SK-N-MC (cell line): ENCODE measurements at regions not wholly inside any gene's neighbourhood (a gene's known extent, or its start where the extent isn't known, plus 50 kb on each side); places are given as distances from the start of the nearest gene placed in this dataset.
A peak's percentile ranks its signal among the peaks of the same experiment; 100 is the strongest.

ENCODE experiments used
- DNase-seq: peaks from one replicate; pipeline ENCODE4 v3.0.0-alpha.2; 2011; ENCODE audit warnings: low read depth, low spot score
- H3K27ac ChIP-seq: fragments of 200-600 bp; sonication (generic); 2 replicates; pipeline ENCODE4 v1.5.1; 2016; ENCODE audit warnings: mixed run types
- H3K36me3 ChIP-seq: fragments of 200-600 bp; sonication (generic); 2 replicates; pipeline ENCODE4 v1.6.1; 2017; ENCODE audit warnings: antibody characterized with exemption, low read length, mixed read lengths; ENCODE audit not compliant: insufficient read depth
- H3K4me3 ChIP-seq: fragments of 200-600 bp; sonication (generic); 2 replicates; pipeline ENCODE4 v1.5.1; 2016
- H3K9ac ChIP-seq: fragments of 200-600 bp; sonication (generic); 2 replicates; pipeline ENCODE4 v1.8.0; 2017; ENCODE audit warnings: mixed run types, mixed read lengths; ENCODE audit not compliant: insufficient read length
- H3K9me3 ChIP-seq: fragments of 200-600 bp; sonication (generic); 2 replicates; pipeline ENCODE4 v1.6.1; 2017; ENCODE audit warnings: low read depth, mild to moderate bottlenecking, antibody characterized with exemption, low read length, moderate library complexity, mixed read lengths
- EZH2 ChIP-seq: fragments of 200-600 bp; sonication (generic); IDR thresholded peaks from one replicate; pipeline ENCODE4 v1.6.1; 2017; ENCODE audit warnings: antibody characterized with exemption
- FOXP2 ChIP-seq: optimal IDR thresholded peaks from 2 replicates; pipeline ENCODE3; 2011; ENCODE audit warnings: mild to moderate bottlenecking, moderate library complexity; ENCODE audit not compliant: insufficient read depth; ENCODE audit errors: extremely low read length, control extremely low read depth
- POLR2AphosphoS5 ChIP-seq: IDR thresholded peaks from 2 replicates; pipeline ENCODE4 v1.6.1; 2012; ENCODE audit warnings: mild to moderate bottlenecking, low read depth, low read length, borderline replicate concordance

DNA sequence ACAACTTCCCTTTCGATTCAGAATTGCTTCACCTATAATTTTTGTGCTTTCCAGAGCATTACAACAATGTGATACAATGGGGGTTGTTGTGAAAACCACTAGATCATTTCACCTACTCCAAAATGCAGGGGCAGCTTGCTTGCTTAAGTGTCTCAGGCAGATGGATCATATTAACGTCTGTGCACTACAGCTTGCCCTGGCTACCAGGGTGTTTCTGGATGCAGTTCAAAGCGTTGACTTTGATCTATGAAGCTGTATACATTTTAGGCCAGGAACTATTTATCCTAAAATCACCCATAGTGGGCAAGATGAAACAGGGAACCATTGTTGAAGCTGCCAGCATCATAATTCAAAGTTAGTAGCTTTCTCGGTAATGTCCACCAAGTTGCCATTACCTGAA is 339.5 kb upstream of the HSF2 start:
- H3K27ac ChIP-seq, result no peak overlapping the region
- H3K36me3 ChIP-seq, result no peaks in the 10 kb centered on the region
- H3K9me3 ChIP-seq, result no peaks in the 10 kb centered on the region
- no peak for DNase-seq
- no peak overlapping the region for H3K4me3 ChIP-seq
- no peak overlapping the region for H3K9ac ChIP-seq
- TF ChIP-seq EZH2 (no peak), POLR2AphosphoS5 (no peak), FOXP2 (no peak)

GRCh38 chr6:122061855-122062254 is 337.6 kb upstream of the HSF2 start:
- no peak for DNase-seq
- Histone ChIP-seq H3K36me3 (no peaks in the 10 kb centered on the region), H3K9ac (no peak overlapping the region)

DNA sequence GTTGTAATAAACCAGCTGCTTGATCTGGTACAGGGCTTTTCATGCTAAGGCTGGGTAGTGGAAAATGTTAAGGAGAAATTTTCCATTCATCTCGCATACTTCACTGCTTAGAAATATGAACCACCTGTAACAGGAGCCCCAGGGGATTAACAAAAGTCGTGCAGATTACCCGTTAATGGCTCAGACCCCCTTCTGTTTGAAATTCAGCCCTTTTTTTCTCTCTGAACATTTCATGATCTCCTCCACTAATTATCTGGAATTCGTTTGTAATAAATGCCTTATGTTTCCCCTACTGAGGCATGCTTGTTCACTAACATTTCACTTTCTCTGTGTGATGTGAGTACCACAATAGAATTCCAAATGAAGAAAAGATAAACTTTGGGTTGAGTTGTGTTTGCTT is 336.4 kb upstream of the HSF2 start:
- Histone ChIP-seq H3K9me3 (no peaks in the 10 kb centered on the region), H3K4me3 (peak overlapping the region; percentile 35; the same call in 1 of the 2 replicates), H3K9ac (no peak overlapping the region), H3K27ac (peak overlapping the region; percentile 33; the same call in 1 of the 2 replicates), H3K36me3 (no peaks in the 10 kb centered on the region)
- peak; percentile 45 for DNase-seq
- TF ChIP-seq FOXP2 (no peak), POLR2AphosphoS5 (no peak), EZH2 (no peak)

More at GRCh38 chr6:122061855-122062254, 337.6 kb upstream of the HSF2 start:
- no peak overlapping the region for H3K4me3 ChIP-seq
- no peak overlapping the region for H3K27ac ChIP-seq
- TF ChIP-seq EZH2 (no peak), FOXP2 (no peak), POLR2AphosphoS5 (no peak)
- H3K9me3 ChIP-seq, result no peaks in the 10 kb centered on the region

DNA sequence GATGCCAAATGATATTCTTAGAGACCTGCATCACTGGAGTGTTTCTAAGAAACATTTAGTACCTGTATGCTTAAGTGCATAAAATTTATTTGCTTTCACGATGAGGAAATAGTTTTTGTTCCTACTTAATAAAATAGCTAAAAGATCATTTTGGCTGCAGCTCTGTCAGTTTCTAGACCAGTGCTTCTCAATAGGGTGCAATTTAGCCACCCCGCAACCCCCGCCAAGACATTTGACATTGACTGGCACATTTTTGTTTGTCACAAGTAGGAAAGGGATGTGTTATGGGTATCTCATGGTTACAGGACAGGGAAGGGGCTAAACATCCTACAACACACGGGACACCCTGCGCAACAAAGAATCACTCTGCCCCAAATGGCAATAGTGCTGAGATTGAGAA is 335.7 kb upstream of the HSF2 start:
- Histone ChIP-seq H3K4me3 (no peak overlapping the region), H3K9ac (no peak overlapping the region), H3K27ac (no peak overlapping the region), H3K36me3 (no peaks in the 10 kb centered on the region), H3K9me3 (no peaks in the 10 kb centered on the region)
- no peak for DNase-seq
- TF ChIP-seq EZH2, result no peak
- no peak for TF ChIP-seq POLR2AphosphoS5

- no peak for DNase-seq
- H3K9me3 ChIP-seq, result no peaks in the 10 kb centered on the region
- H3K36me3 ChIP-seq, result no peaks in the 10 kb centered on the region
- H3K4me3 ChIP-seq, result no peak overlapping the region
- no peak overlapping the region for H3K27ac ChIP-seq
- no peak for TF ChIP-seq FOXP2
- TF ChIP-seq POLR2AphosphoS5, result no peak
- no peak for TF ChIP-seq EZH2
- H3K9ac ChIP-seq, result no peak overlapping the region
Measured at GRCh38 chr6:122066200-122066599, 333.3 kb upstream of the HSF2 start.

- TF ChIP-seq FOXP2 (no peak), POLR2AphosphoS5 (no peak), EZH2 (no peak)
- Histone ChIP-seq H3K9me3 (no peaks in the 10 kb centered on the region), H3K27ac (peak overlapping the region; percentile 47; the same call in 1 of the 2 replicates), H3K4me3 (peak overlapping the region; percentile 23), H3K36me3 (no peaks in the 10 kb centered on the region), H3K9ac (peak overlapping the region; percentile 13)
- no peak for DNase-seq
Measured at GRCh38 chr6:122068291-122068769, 331.1 kb upstream of the HSF2 start.

GRCh38 chr6:122069932-122070331 is 329.5 kb upstream of the HSF2 start:
- no peak for DNase-seq
- no peak overlapping the region for H3K27ac ChIP-seq
- H3K4me3 ChIP-seq, result no peak overlapping the region
- no peak for TF ChIP-seq FOXP2
- no peak for TF ChIP-seq EZH2
- no peak for TF ChIP-seq POLR2AphosphoS5
- H3K36me3 ChIP-seq, result no peaks in the 10 kb centered on the region
- no peak overlapping the region for H3K9ac ChIP-seq
- H3K9me3 ChIP-seq, result no peaks in the 10 kb centered on the region

DNA sequence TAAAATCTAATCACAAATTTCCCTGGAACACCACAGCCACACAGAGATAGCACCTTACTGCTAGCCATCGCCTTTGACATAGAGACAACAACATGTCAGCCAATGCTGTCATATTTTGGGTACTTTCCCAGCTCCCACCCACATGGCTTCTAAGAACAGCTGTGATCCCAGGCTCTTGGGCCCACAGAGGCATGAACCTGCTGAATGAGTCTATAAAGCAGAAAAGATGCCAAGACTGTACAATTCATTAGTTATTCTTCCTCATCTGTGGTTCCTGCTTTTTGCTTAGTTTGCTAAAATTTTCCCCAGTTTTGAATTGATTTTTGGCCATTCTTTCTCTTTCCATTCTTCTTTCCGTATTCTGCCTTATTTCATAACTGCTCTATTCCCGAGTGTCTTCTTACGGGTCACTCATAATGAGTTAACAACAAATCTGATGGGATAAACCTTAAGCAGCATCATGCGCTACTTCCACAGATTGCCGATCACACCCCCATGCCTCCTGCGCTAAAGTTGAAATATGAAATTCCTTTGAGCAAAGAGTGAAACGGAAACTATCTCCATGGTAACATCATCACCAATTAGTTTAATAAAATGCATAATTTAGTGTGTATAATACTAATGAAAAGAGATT is 327.3 kb upstream of the HSF2 start:
- H3K4me3 ChIP-seq, result no peak overlapping the region
- no peak for TF ChIP-seq EZH2
- H3K27ac ChIP-seq, result no peak overlapping the region
- no peak overlapping the region for H3K9ac ChIP-seq
- no peaks in the 10 kb centered on the region for H3K36me3 ChIP-seq
- DNase-seq, result no peak
- no peaks in the 10 kb centered on the region for H3K9me3 ChIP-seq
